Smooth muscle cell (in vitro differentiated cells): ENCODE measurements at regions not wholly inside any gene's neighbourhood (a gene's known extent, or its start where the extent isn't known, plus 50 kb on each side); places are given as distances from the start of the nearest gene placed in this dataset.

Experiments used
- DNase-seq: peaks from one replicate; lab custom pipeline; 2025; ENCODE audit not compliant: unreplicated experiment; lab: John Stamatoyannopoulos, UW
- H2AFZ ChIP-seq: fragments of 200-600 bp; sonication (generic); 2 replicates; pipeline ENCODE4 v1.6.0; 2016; ENCODE audit warnings: antibody characterized with exemption, low read depth, mild to moderate bottlenecking
- H3F3A ChIP-seq: fragments of 200-600 bp; sonication (generic); 2 replicates; pipeline ENCODE4 v1.6.0; 2017; ENCODE audit warnings: antibody characterized with exemption, low read depth
- H3K27ac ChIP-seq: fragments of 200-600 bp; sonication (generic); 2 replicates; pipeline ENCODE4 v1.5.1; 2016; ENCODE audit warnings: low read depth, mild to moderate bottlenecking
- H3K27me3 ChIP-seq: fragments of 200-600 bp; sonication (generic); 2 replicates; pipeline ENCODE4 v1.6.1; 2016; ENCODE audit warnings: low read depth, mild to moderate bottlenecking
- H3K36me3 ChIP-seq: fragments of 200-600 bp; sonication (generic); 2 replicates; pipeline ENCODE4 v1.5.1; 2016; ENCODE audit warnings: low read depth
- H3K4me1 ChIP-seq: fragments of 200-600 bp; sonication (generic); 2 replicates; pipeline ENCODE4 v1.5.1; 2016; ENCODE audit warnings: low read depth
- H3K4me2 ChIP-seq: fragments of 200-600 bp; sonication (generic); 2 replicates; pipeline ENCODE4 v1.6.0; 2016; ENCODE audit warnings: mild to moderate bottlenecking
- H3K4me3 ChIP-seq: fragments of 200-600 bp; sonication (generic); 2 replicates; pipeline ENCODE4 v1.5.1; 2016; ENCODE audit warnings: mild to moderate bottlenecking
- H3K79me2 ChIP-seq: fragments of 200-600 bp; sonication (generic); 2 replicates; pipeline ENCODE4 v1.6.0; 2016; ENCODE audit warnings: low read depth, mild to moderate bottlenecking
- H3K9ac ChIP-seq: fragments of 200-600 bp; sonication (generic); 2 replicates; pipeline ENCODE4 v1.6.0; 2016; ENCODE audit warnings: low read depth
- H3K9me3 ChIP-seq: fragments of 200-600 bp; sonication (generic); replicated peaks from 2 replicates; pipeline ENCODE4 v1.5.1; 2016; ENCODE audit warnings: low read depth
- H4K20me1 ChIP-seq: fragments of 200-600 bp; sonication (generic); 2 replicates; pipeline ENCODE4 v1.6.0; 2016; ENCODE audit warnings: low read depth
- CTCF ChIP-seq: fragments of 200-600 bp; sonication (generic); IDR thresholded peaks from 2 replicates; pipeline ENCODE4 v1.5.1; 2017; ENCODE audit warnings: borderline replicate concordance, mild to moderate bottlenecking, antibody characterized with exemption; ENCODE audit not compliant: insufficient read depth, poor library complexity, severe bottlenecking
- WGBS: methylation state at CpG from one replicate; pipeline ENCODE4 v1.1.7; 2016; ENCODE audit warnings: low lambda C conversion rate; 5-methylcytosine and 5-hydroxymethylcytosine counted together

GRCh38 chr2:128564551-128564950 is 245.9 kb upstream of the HS6ST1 start:
- Histone ChIP-seq H3K79me2 (no peaks in the 10 kb centered on the region), H2AFZ (no peak overlapping the region), H3F3A (no peaks in the 10 kb centered on the region), H3K4me3 (no peak overlapping the region), H3K27ac (no peak overlapping the region), H3K9ac (no peak overlapping the region), H4K20me1 (no peaks in the 10 kb centered on the region), H3K27me3 (no peaks in the 10 kb centered on the region), H3K9me3 (no peaks in the 10 kb centered on the region), H3K4me1 (peaks cover 2% of the 10 kb centered on the region), H3K36me3 (no peaks in the 10 kb centered on the region), H3K4me2 (no peak overlapping the region)
- WGBS: 89% methylated on average over 6 of the region's 6 CpGs
- no peak for DNase-seq
- TF ChIP-seq CTCF: no peak

GRCh38 chr2:128565441-128565840 is 246.8 kb upstream of the HS6ST1 start:
- H2AFZ ChIP-seq: no peak overlapping the region
- no peak overlapping the region for H3K4me2 ChIP-seq
- no peaks in the 10 kb centered on the region for H3F3A ChIP-seq
- no peaks in the 10 kb centered on the region for H4K20me1 ChIP-seq
- H3K9me3 ChIP-seq: no peaks in the 10 kb centered on the region
- WGBS: 92% methylated on average over 4 of the region's 4 CpGs
- H3K36me3 ChIP-seq: no peaks in the 10 kb centered on the region
- no peak for TF ChIP-seq CTCF
- peaks cover 1% of the 10 kb centered on the region for H3K27me3 ChIP-seq
- no peak overlapping the region for H3K4me3 ChIP-seq
- DNase-seq: no peak
- H3K9ac ChIP-seq: no peak overlapping the region
- no peak overlapping the region for H3K27ac ChIP-seq
- no peaks in the 10 kb centered on the region for H3K79me2 ChIP-seq
- peaks cover 2% of the 10 kb centered on the region for H3K4me1 ChIP-seq

- Histone ChIP-seq H3K79me2 (no peaks in the 10 kb centered on the region), H3K27me3 (peaks cover 6% of the 10 kb centered on the region), H3K9me3 (no peaks in the 10 kb centered on the region), H3K27ac (no peak overlapping the region), H3K4me1 (peaks cover 2% of the 10 kb centered on the region), H3K4me2 (no peak overlapping the region), H3F3A (no peaks in the 10 kb centered on the region), H3K9ac (no peak overlapping the region), H2AFZ (no peak overlapping the region), H4K20me1 (no peaks in the 10 kb centered on the region), H3K4me3 (no peak overlapping the region), H3K36me3 (no peaks in the 10 kb centered on the region)
- no peak for TF ChIP-seq CTCF
- 100% methylated on average over 1 of the region's 1 CpG for WGBS
- no peak for DNase-seq
Observed at GRCh38 chr2:128566671-128567070, 248.0 kb upstream of the HS6ST1 start.

GRCh38 chr2:128568106-128568505 is 249.4 kb upstream of the HS6ST1 start:
- H3F3A ChIP-seq: no peaks in the 10 kb centered on the region
- H3K4me2 ChIP-seq: no peak overlapping the region
- no peak for TF ChIP-seq CTCF
- H3K4me3 ChIP-seq: no peak overlapping the region
- H2AFZ ChIP-seq: no peak overlapping the region
- H3K9me3 ChIP-seq: no peaks in the 10 kb centered on the region
- DNase-seq: no peak
- no peaks in the 10 kb centered on the region for H4K20me1 ChIP-seq
- peaks cover 6% of the 10 kb centered on the region for H3K27me3 ChIP-seq
- no peaks in the 10 kb centered on the region for H3K36me3 ChIP-seq
- WGBS: 56% methylated on average over 5 of the region's 5 CpGs
- no peak overlapping the region for H3K27ac ChIP-seq
- H3K9ac ChIP-seq: no peak overlapping the region
- H3K4me1 ChIP-seq: peaks cover 1% of the 10 kb centered on the region
- H3K79me2 ChIP-seq: no peaks in the 10 kb centered on the region
